ENCODE measurements at regions not wholly inside any gene's neighbourhood (a gene's known extent, or its start where the extent isn't known, plus 50 kb on each side); places are given as distances from the start of the nearest gene placed in this dataset.

DNA sequence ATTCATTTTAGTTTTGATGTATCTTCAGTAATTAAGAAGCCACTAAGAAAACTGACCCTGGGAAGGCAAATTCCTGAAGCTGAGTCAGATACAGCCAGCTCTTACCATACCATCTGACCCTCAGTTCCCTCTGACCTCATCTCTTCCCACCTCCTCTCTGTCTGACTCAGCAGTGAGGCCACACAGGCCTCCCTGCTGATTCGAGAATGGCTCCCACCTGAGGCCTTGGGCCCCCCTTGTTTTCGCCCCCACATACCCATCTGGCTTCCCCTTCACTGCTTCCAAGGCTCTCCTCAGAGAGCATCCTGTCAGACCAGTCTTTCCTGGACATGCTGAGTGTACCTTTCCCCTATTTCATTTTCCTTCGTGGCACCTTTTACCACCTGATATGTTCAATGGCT is 71.0 kb upstream of the CYP1B1 start:
- no peaks in the 10 kb centered on the region for H3K9me3 ChIP-seq (ENCODE audit: control insufficient read depth, low read depth, low read length)
- Mint-ChIP-seq H3K4me1 (peaks cover 9 to 14% of the 10 kb centered on the region in 2 experiments), H3K36me3 (ENCODE audit: insufficient read depth in 1 of 3, low read depth in 3 of 3) (peaks cover 0 to 3% (median 0%) of the 10 kb centered on the region in 3 experiments; a peak in 1 of 7 replicates), H3K4me3 (no peak overlapping the region), H3K27ac (peak overlapping the region in 2 of 3 experiments; percentile 58 to 95; a peak in 3 of 7 replicates), H3K9me3 (peaks cover 0 to 6% of the 10 kb centered on the region in 2 experiments; a peak in 1 of 5 replicates), H3K27me3 (ENCODE audit: low read depth) (no peaks in the 10 kb centered on the region)
- no peak overlapping the region for H3K4ac ChIP-seq (ENCODE audit: low read depth, low read length)
- no peak overlapping the region for H3K14ac ChIP-seq (ENCODE audit: insufficient read depth, low read length)
- H2BK5ac ChIP-seq (ENCODE audit: insufficient read length, low read length), result no peak overlapping the region
- H3K56ac ChIP-seq (ENCODE audit: insufficient read length, low read depth, low read length), result no peak overlapping the region
- no peak overlapping the region for H2BK20ac ChIP-seq (ENCODE audit: low read depth, low read length, poor library complexity, severe bottlenecking)
- H4K8ac ChIP-seq (replicated peaks; ENCODE audit: insufficient read length, low read depth, low read length), result no peak overlapping the region
- H3K23ac ChIP-seq (ENCODE audit: insufficient read length, low read depth, low read length), result no peak overlapping the region
- no peak overlapping the region for H3K9ac ChIP-seq (ENCODE audit: extremely low read depth, insufficient read length, low read length)
- no peak overlapping the region for H2AK5ac ChIP-seq (ENCODE audit: insufficient read length, low read length)
- no peaks in the 10 kb centered on the region for H3K27me3 ChIP-seq (ENCODE audit: insufficient read depth, low read length)
- TF ChIP-seq, protein P1, sequence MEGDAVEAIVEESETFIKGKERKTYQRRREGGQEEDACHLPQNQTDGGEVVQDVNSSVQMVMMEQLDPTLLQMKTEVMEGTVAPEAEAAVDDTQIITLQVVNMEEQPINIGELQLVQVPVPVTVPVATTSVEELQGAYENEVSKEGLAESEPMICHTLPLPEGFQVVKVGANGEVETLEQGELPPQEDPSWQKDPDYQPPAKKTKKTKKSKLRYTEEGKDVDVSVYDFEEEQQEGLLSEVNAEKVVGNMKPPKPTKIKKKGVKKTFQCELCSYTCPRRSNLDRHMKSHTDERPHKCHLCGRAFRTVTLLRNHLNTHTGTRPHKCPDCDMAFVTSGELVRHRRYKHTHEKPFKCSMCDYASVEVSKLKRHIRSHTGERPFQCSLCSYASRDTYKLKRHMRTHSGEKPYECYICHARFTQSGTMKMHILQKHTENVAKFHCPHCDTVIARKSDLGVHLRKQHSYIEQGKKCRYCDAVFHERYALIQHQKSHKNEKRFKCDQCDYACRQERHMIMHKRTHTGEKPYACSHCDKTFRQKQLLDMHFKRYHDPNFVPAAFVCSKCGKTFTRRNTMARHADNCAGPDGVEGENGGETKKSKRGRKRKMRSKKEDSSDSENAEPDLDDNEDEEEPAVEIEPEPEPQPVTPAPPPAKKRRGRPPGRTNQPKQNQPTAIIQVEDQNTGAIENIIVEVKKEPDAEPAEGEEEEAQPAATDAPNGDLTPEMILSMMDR (conservative IDR thresholded peaks at IDR 0.05), result no peak
- H2BK15ac ChIP-seq (ENCODE audit: low read depth, low read length), result no peak overlapping the region
- no peak overlapping the region for H4K91ac ChIP-seq (ENCODE audit: insufficient read length, low read depth, low read length)
- H3K18ac ChIP-seq (ENCODE audit: insufficient read length, low read depth, low read length), result no peak overlapping the region
- no peak overlapping the region for H2AFZ ChIP-seq (ENCODE audit: low read length)
- no peak overlapping the region for H3K27ac ChIP-seq (ENCODE audit: insufficient read length, low read depth, low read length)
- peak; percentile 78 for DNase-seq
- no peak overlapping the region for H2BK120ac ChIP-seq (ENCODE audit: low read depth, low read length, poor library complexity, severe bottlenecking)
- H4K5ac ChIP-seq (ENCODE audit: insufficient read length, low read depth, low read length), result no peak overlapping the region
- H3K4me1 ChIP-seq (ENCODE audit: insufficient read depth, low read length), result peaks cover 4% of the 10 kb centered on the region; the same call in 1 of the 2 replicates
- no peaks in the 10 kb centered on the region for H3K79me1 ChIP-seq (ENCODE audit: insufficient read depth, low read depth, low read length, poor library complexity, severe bottlenecking)
- no peaks in the 10 kb centered on the region for H4K20me1 ChIP-seq (ENCODE audit: control insufficient read depth, insufficient read depth, insufficient read length)
- H2BK12ac ChIP-seq (ENCODE audit: insufficient read length, low read depth, low read length), result no peak overlapping the region
- H3T11ph ChIP-seq (ENCODE audit: low read length), result no peak overlapping the region
- no peaks in the 10 kb centered on the region for H3K23me2 ChIP-seq (ENCODE audit: insufficient read length, low read depth, low read length, poor library complexity, severe bottlenecking)
- no peaks in the 10 kb centered on the region for H3K79me2 ChIP-seq (ENCODE audit: insufficient read depth, low read length)
- H3K4me2 ChIP-seq (ENCODE audit: insufficient read depth, insufficient read length, low read length), result no peak overlapping the region
- no CpG with 5 or more reads among the region's 3 CpGs for WGBS (ENCODE audit: extremely low coverage, insufficient read length, low lambda C conversion rate)
